ENCODE measurements at regions not wholly inside any gene's neighbourhood (a gene's known extent, or its start where the extent isn't known, plus 50 kb on each side); places are given as distances from the start of the nearest gene placed in this dataset.

DNA sequence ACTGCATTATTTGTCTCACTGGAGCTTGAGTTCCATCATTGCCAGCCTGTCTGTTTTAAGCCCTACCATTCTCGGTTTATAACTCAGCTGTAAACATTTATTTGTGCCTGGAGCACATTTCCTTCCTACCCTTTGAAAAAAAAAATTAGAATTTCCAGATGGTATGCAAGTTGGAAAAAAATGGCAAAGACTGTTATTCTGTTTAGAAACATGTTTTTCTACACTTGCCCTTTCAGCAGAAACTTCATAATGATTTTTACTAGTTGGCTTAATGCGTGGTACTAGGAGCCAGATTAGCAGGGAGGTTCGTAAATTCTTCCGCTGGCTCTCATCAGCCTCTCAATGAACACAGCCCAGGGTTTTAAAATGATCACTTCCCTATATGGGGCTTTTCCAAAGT, 238.8 kb upstream of the WWC1 start:
- 60 to 70% methylated on average over 2 to 4 of the region's 4 CpGs for WGBS, 2 donors (ENCODE audit: low coverage in 1 of 2)
- in situ Hi-C loops (cut with MboI; ENCODE audit: low pct_ligation_motif_present in 1 of 4, low pct_unique_long_range_greater_than_20kb in 1 of 4, low sequenced_read_pairs in 3 of 4): loop anchor here in 1 of 4 donors (10.0 kb wide), 1 partner anchor 328 kb away; no protein-coding TSS in a partner anchor
- no peaks in the 10 kb centered on the region for H3K9me3 ChIP-seq
- no peak overlapping the region for H3K4me3 ChIP-seq
- H3K27me3 ChIP-seq: no peaks in the 10 kb centered on the region
- peaks cover 0 to under 1% (median 0%) of the 10 kb centered on the region in 4 donors for H3K4me1 ChIP-seq
- no peak overlapping the region for H3K27ac ChIP-seq
- intact Hi-C loops (cut with DNase I; ENCODE audit: low total_unique reads): no loop called here
- DNase-seq: no peak
- H3K36me3 ChIP-seq: no peaks in the 10 kb centered on the region
- TF ChIP-seq POLR2AphosphoS5 (IDR thresholded peaks at IDR 0.05): no peak
- TF ChIP-seq, protein P1, sequence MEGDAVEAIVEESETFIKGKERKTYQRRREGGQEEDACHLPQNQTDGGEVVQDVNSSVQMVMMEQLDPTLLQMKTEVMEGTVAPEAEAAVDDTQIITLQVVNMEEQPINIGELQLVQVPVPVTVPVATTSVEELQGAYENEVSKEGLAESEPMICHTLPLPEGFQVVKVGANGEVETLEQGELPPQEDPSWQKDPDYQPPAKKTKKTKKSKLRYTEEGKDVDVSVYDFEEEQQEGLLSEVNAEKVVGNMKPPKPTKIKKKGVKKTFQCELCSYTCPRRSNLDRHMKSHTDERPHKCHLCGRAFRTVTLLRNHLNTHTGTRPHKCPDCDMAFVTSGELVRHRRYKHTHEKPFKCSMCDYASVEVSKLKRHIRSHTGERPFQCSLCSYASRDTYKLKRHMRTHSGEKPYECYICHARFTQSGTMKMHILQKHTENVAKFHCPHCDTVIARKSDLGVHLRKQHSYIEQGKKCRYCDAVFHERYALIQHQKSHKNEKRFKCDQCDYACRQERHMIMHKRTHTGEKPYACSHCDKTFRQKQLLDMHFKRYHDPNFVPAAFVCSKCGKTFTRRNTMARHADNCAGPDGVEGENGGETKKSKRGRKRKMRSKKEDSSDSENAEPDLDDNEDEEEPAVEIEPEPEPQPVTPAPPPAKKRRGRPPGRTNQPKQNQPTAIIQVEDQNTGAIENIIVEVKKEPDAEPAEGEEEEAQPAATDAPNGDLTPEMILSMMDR (IDR thresholded peaks at IDR 0.05): no peak
- TF ChIP-seq EP300 (IDR thresholded peaks at IDR 0.05; ENCODE audit: low read depth): no peak
- no peak for TF ChIP-seq POLR2A (IDR thresholded peaks at IDR 0.05)

DNA sequence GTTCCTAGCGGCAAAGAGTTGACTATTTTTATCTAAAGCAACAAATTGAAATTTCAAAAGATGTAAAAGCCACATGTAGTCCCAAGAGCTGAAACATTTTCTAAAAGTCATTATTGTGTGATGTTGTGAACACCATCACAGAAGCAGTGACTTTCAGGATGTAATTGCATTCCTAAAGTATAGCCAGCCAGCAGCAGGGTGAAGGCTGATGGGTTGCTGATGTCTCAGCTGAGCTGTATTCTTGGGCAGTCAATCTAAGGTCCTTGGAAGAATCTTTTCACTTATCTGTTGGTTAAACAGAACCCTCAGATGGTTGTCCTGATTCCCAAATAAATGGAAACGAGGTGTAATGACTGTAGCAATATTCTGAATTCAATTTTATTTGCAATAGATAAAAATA, 237.4 kb upstream of the WWC1 start:
- intact Hi-C loops (cut with DNase I; ENCODE audit: low total_unique reads): no loop called here
- 62 to 72% methylated on average over 2 of the region's 2 CpGs for WGBS, 2 donors (ENCODE audit: low coverage in 1 of 2)
- Histone ChIP-seq H3K27me3 (no peaks in the 10 kb centered on the region), H3K27ac (no peak overlapping the region), H3K36me3 (no peaks in the 10 kb centered on the region), H3K9me3 (no peaks in the 10 kb centered on the region), H3K4me1 (no peaks in the 10 kb centered on the region), H3K4me3 (no peak overlapping the region)
- DNase-seq: no peak
- TF ChIP-seq POLR2AphosphoS5 (IDR thresholded peaks at IDR 0.05) (no peak), POLR2A (IDR thresholded peaks at IDR 0.05) (no peak), EP300 (IDR thresholded peaks at IDR 0.05; ENCODE audit: low read depth) (no peak)
- TF ChIP-seq, protein P1 (IDR thresholded peaks at IDR 0.05): no peak
- in situ Hi-C loops (cut with MboI; ENCODE audit: low pct_ligation_motif_present in 1 of 4, low pct_unique_long_range_greater_than_20kb in 1 of 4, low sequenced_read_pairs in 3 of 4): loop anchor here in 1 of 4 donors (10.0 kb wide), 1 partner anchor 329 kb away; no protein-coding TSS in a partner anchor

DNA sequence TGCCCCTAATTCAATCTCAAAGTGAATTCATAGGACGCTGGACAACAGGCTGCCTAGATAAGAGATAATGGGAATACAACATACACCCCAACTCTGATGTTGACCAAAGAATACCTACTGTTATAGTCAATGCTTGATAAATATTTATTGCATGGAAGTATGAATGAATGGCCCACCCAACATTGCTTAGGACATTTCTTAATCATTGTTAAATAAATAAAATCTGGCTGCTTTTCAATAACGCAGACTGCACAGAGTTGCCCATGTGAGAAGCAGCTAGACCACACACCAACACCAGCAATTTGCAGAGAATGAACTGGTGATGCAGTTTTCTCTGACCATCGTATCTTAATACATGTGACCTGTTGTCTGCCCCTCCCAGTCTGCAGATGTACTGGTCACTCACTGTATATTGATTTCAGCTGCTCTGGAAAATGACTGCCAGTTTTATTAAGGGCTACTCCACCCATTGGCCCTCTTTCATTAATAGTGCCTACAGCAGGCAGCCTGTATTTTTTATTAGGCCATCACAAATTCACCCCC, 236.2 kb upstream of the WWC1 start:
- TF ChIP-seq, protein P1 (IDR thresholded peaks at IDR 0.05): no peak
- TF ChIP-seq EP300 (IDR thresholded peaks at IDR 0.05; ENCODE audit: low read depth) (no peak), POLR2A (IDR thresholded peaks at IDR 0.05) (no peak), POLR2AphosphoS5 (IDR thresholded peaks at IDR 0.05) (no peak)
- in situ Hi-C loops (cut with MboI; ENCODE audit: low pct_ligation_motif_present in 1 of 4, low pct_unique_long_range_greater_than_20kb in 1 of 4, low sequenced_read_pairs in 3 of 4): loop anchor here in 1 of 4 donors (10.0 kb wide), 1 partner anchor 330 kb away; no protein-coding TSS in a partner anchor

DNA sequence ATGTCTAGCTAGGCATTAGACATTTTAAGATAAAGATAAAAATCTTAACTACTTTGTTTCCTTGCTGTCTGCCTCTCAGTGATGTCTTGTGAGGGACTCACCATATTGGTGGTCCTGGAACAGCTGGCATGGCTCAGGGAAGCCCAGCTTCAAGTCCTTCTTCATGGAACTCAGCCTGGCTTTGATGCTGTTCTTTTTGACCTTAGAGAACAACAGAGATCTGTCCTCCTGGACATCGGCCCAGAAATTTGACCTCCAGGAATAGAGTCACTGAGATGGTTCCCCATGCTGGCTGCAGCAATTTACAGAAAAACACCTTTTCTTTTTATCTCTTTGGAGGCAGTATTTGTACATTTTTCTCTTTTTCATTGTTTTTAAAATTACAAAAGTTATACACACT, 235.5 kb upstream of the WWC1 start:
- DNase-seq: no peak
- Histone ChIP-seq H3K9me3 (no peaks in the 10 kb centered on the region), H3K4me1 (no peaks in the 10 kb centered on the region), H3K27me3 (no peaks in the 10 kb centered on the region), H3K4me3 (no peak overlapping the region), H3K27ac (no peak overlapping the region), H3K36me3 (no peaks in the 10 kb centered on the region)
- in situ Hi-C loops (cut with MboI; ENCODE audit: low pct_ligation_motif_present in 1 of 4, low pct_unique_long_range_greater_than_20kb in 1 of 4, low sequenced_read_pairs in 3 of 4): loop anchor here in 1 of 4 donors (10.0 kb wide), 1 partner anchor 331 kb away; no protein-coding TSS in a partner anchor
- TF ChIP-seq, protein P1 (IDR thresholded peaks at IDR 0.05): no peak
- TF ChIP-seq EP300 (IDR thresholded peaks at IDR 0.05; ENCODE audit: low read depth) (no peak), POLR2A (IDR thresholded peaks at IDR 0.05) (no peak)
- intact Hi-C loops (cut with DNase I; ENCODE audit: low total_unique reads): no loop called here
- 67 to 86% methylated on average over 1 of the region's 1 CpG for WGBS, 2 donors (ENCODE audit: low coverage in 1 of 2)

More for the DNA sequence above, 236.2 kb upstream of the WWC1 start:
- DNase-seq: no peak
- intact Hi-C loops (cut with DNase I; ENCODE audit: low total_unique reads): no loop called here
- no peaks in the 10 kb centered on the region for H3K36me3 ChIP-seq
- H3K27me3 ChIP-seq: no peaks in the 10 kb centered on the region
- H3K27ac ChIP-seq: no peak overlapping the region
- no peaks in the 10 kb centered on the region for H3K4me1 ChIP-seq
- H3K4me3 ChIP-seq: no peak overlapping the region
- H3K9me3 ChIP-seq: no peaks in the 10 kb centered on the region
- WGBS, 2 donors (ENCODE audit: low coverage in 1 of 2): 76 to 100% methylated on average over 1 to 3 of the region's 3 CpGs

All from transverse colon (tissue), 4 donors.